BE2C (cell line): ENCODE measurements at regions not wholly inside any gene's neighbourhood (a gene's known extent, or its start where the extent isn't known, plus 50 kb on each side); places are given as distances from the start of the nearest gene placed in this dataset.

Experiments
- DNase-seq: peaks from one replicate; pipeline ENCODE4 v3.0.0-alpha.2; 2020
- H3K27me3 ChIP-seq: fragments of 250-450 bp; sonication (Bioruptor Pico); 2 replicates; pipeline ENCODE4 v1.5.1; 2020; ENCODE audit warnings: mild to moderate bottlenecking
- H3K36me3 ChIP-seq: fragments of 250-450 bp; sonication (Bioruptor Pico); 2 replicates; pipeline ENCODE4 v1.5.1; 2020; ENCODE audit warnings: mild to moderate bottlenecking
- H3K4me1 ChIP-seq: fragments of 250-450 bp; sonication (Bioruptor Pico); 2 replicates; pipeline ENCODE4 v1.5.1; 2020
- H3K4me3 ChIP-seq: 2 replicates; pipeline ENCODE4 v1.5.1; 2011; ENCODE audit warnings: low read depth, low read length
- H3K9me3 ChIP-seq: fragments of 250-450 bp; sonication (Bioruptor Pico); 2 replicates; pipeline ENCODE4 v1.5.1; 2020
- TF ChIP-seq, protein P1 (sequence below): IDR thresholded peaks from 2 replicates; pipeline ENCODE4 v1.5.1; 2012; ENCODE audit warnings: mild to moderate bottlenecking, low read depth, low read length

DNA sequence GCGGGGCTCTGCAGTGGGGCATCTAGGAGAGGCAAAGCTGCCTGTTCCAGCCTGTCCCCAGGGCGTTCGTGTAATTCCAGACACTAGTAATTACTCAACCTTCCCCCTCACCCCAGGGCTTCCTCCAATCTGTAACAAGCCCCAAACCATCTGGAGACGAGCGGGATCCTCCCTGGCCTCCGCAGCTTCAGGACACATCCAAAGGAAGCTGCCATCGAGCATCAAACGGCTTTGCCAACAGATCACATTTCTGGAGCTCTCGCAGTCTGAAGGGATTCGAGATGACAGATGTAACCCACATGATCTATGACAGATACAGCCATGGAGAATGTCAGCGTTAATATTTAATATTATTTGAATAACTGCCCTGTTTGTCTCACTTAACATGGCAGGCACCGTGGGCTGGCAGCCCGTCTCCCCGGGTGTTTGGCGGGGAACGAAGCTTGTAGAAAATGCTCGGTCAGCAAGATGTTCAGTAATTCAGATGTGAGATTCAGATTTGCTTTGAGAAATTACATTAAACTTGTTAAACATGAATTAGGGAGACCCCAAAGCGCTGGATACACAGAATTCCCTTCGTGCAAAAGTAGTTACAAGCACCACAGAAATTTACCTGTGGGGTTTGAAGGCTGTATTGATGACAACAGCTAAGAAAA is 108.5 kb upstream of the C7orf33 start:
- Histone ChIP-seq H3K4me3 (peak overlapping the region; percentile 31), H3K4me1 (no peaks in the 10 kb centered on the region; the same call in 1 of the 2 replicates), H3K27me3 (no peaks in the 10 kb centered on the region), H3K9me3 (no peaks in the 10 kb centered on the region), H3K36me3 (no peaks in the 10 kb centered on the region)
- DNase-seq = peak; percentile 50
- TF ChIP-seq, protein P1, sequence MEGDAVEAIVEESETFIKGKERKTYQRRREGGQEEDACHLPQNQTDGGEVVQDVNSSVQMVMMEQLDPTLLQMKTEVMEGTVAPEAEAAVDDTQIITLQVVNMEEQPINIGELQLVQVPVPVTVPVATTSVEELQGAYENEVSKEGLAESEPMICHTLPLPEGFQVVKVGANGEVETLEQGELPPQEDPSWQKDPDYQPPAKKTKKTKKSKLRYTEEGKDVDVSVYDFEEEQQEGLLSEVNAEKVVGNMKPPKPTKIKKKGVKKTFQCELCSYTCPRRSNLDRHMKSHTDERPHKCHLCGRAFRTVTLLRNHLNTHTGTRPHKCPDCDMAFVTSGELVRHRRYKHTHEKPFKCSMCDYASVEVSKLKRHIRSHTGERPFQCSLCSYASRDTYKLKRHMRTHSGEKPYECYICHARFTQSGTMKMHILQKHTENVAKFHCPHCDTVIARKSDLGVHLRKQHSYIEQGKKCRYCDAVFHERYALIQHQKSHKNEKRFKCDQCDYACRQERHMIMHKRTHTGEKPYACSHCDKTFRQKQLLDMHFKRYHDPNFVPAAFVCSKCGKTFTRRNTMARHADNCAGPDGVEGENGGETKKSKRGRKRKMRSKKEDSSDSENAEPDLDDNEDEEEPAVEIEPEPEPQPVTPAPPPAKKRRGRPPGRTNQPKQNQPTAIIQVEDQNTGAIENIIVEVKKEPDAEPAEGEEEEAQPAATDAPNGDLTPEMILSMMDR = no peak

DNA sequence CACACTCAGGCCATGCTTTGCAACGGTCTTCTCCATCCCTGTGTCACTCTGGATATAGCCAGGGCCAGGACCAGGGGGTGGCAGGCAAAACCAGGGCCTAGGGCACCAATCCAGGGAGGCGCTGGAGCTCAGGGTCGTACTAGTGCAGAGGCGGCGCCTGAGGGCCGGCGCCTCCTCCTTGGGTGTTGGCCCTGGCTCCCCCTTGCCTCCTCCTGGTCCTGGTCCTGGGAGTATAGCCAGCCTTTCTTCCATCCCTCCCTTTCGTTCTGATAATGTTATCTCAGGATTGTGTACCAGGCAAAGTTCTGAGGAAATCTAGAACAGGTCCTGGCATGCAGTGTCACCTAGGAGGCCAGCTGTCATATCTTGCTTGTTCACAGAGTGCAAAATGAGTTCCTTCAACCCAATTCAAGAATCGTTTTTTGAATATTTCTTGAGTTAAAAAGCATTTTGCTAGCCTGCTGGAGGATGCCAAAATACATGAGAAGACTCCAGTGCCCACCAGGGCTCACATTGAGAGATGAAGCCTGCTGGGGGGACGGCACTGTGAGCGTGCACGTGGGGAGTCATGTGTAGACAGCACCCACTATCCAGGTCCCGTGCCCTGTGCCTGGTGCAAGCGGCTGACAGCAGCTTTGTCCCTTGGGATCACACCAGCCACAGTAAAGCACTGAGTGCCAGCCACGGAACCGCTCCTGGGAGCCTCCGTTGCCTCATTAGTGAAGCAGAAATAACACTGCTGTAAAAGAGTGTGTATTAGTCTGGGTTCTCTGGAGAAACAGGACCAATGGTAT is 106.9 kb upstream of the C7orf33 start:
- H3K4me3 ChIP-seq = no peak overlapping the region
- TF ChIP-seq, protein P1 = no peak

DNA sequence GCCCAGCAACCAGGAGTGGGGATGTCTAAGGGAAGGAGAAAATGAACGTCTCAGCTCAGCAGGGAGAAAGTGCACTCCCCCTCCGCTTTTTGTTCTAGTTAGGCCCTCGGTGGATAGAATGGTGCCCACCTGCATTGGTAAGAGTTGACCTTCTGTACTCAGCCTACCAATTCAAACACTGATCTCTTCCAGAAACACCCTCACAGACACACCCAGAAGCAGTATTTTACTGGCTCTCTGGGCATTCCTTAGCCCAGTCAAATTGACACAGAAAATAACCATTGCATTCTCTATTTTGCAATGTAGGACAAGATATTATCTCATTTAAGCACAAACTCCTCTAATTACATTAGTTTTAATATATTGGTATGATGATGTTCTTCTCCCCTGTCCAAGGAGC is 106.1 kb upstream of the C7orf33 start:
- no peaks in the 10 kb centered on the region for H3K36me3 ChIP-seq
- H3K4me1 ChIP-seq = no peaks in the 10 kb centered on the region; the same call in 1 of the 2 replicates
- TF ChIP-seq, protein P1 = no peak
- no peak for DNase-seq
- H3K9me3 ChIP-seq = no peaks in the 10 kb centered on the region
- H3K27me3 ChIP-seq = no peaks in the 10 kb centered on the region
- H3K4me3 ChIP-seq = no peak overlapping the region

More for the DNA sequence above, 106.9 kb upstream of the C7orf33 start:
- Histone ChIP-seq H3K27me3 (no peaks in the 10 kb centered on the region), H3K36me3 (no peaks in the 10 kb centered on the region), H3K4me1 (no peaks in the 10 kb centered on the region; the same call in 1 of the 2 replicates), H3K9me3 (no peaks in the 10 kb centered on the region)
- DNase-seq = no peak

DNA sequence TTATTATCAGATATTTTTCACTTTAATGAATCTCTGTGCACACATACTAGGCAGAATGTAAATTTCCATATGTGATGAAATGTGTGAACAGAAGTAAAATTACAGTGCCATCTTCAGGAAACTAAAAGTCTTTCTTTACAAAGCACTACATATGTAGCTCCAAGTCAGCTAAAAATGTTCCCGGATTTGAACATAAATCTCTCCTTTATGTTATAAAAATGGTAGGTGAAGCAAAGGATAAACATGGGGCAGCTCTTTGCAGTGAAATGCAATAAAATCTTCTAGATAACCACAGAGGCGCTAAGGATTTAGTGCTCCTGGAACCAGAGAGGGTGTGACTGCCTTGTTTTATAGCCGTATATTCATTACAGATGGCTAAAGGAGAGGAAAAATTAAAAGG is 104.9 kb upstream of the C7orf33 start:
- Histone ChIP-seq H3K4me1 (no peaks in the 10 kb centered on the region; the same call in 1 of the 2 replicates), H3K27me3 (no peaks in the 10 kb centered on the region), H3K4me3 (no peak overlapping the region), H3K36me3 (no peaks in the 10 kb centered on the region), H3K9me3 (no peaks in the 10 kb centered on the region)
- no peak for DNase-seq
- TF ChIP-seq, protein P1 = peak; percentile 16; the same call in 1 of the 2 replicates

DNA sequence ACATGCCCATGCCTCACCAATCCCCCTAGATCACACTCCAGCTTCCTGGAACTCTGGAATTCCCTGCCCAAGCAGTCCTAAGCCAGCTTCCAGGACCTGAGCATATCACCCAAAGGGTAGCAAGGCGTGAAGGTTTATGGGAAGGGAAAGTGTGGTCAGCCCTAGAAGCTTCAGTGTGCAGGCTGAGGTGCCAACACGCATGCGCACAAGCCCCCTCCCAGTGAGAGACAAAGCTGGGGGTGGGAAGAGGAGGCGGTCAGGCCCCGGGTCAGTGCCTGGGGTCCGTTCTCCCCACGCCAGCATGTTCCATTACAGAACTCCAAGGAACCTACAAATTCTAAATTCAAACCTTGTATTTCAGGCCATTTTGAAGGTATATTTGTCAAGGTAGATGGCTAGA is 103.6 kb upstream of the C7orf33 start:
- TF ChIP-seq, protein P1 = no peak
- H3K27me3 ChIP-seq = no peaks in the 10 kb centered on the region

DNA sequence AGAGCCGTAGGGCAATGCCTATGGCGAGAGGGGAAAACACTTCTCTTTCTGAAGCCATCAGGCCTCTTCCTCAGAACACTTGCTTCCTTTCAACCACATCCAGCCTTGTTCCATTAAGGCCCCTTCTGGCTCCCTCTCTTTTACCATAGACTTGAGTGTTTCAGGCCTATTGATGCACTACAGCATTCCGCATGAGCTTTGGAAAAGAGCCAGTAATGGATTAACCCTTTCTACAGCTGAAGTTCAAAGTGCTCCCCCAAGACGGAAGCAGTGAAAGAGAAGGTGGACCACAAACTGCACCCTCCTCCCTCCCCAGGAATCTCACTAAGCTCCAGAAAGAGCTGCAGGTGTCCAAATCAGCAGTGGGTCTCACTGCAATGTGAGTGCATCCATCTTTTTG is 102.7 kb upstream of the C7orf33 start:
- DNase-seq = no peak
- TF ChIP-seq, protein P1 = no peak
- H3K9me3 ChIP-seq = no peaks in the 10 kb centered on the region

More for the DNA sequence above, 103.6 kb upstream of the C7orf33 start:
- DNase-seq = no peak
- no peaks in the 10 kb centered on the region for H3K36me3 ChIP-seq
- no peak overlapping the region for H3K4me3 ChIP-seq
- no peaks in the 10 kb centered on the region for H3K9me3 ChIP-seq
- no peaks in the 10 kb centered on the region; the same call in 1 of the 2 replicates for H3K4me1 ChIP-seq

More for the DNA sequence above, 102.7 kb upstream of the C7orf33 start:
- H3K4me3 ChIP-seq = no peak overlapping the region
- no peaks in the 10 kb centered on the region for H3K4me1 ChIP-seq
- H3K27me3 ChIP-seq = no peaks in the 10 kb centered on the region
- H3K36me3 ChIP-seq = no peaks in the 10 kb centered on the region
